GM04503 (cell line): ENCODE measurements at regions not wholly inside any gene's neighbourhood (a gene's known extent, or its start where the extent isn't known, plus 50 kb on each side); places are given as distances from the start of the nearest gene placed in this dataset.
"Not testable (repeated sequence)": the region's sequence is repeated elsewhere in the genome, so short reads cannot be mapped to it uniquely, and the experiment has no call there.

ENCODE experiments used
- DNase-seq: peaks from one replicate; pipeline ENCODE4 v3.0.0-alpha.2; 2012; ENCODE audit warnings: low read depth

GRCh38 chr10:34015700-34016099 lies 681.2 kb upstream of the NRP1 start:
- no peak for DNase-seq

- no peak for DNase-seq
Observed at GRCh38 chr10:34013235-34013634, 678.8 kb upstream of the NRP1 start.

- no peak for DNase-seq
Observed at GRCh38 chr10:34010891-34011290, 676.4 kb upstream of the NRP1 start.

- DNase-seq: not testable (repeated sequence)
Observed at GRCh38 chr10:34010228-34010627, 675.8 kb upstream of the NRP1 start.

GRCh38 chr10:34008656-34009055 lies 674.2 kb upstream of the NRP1 start:
- DNase-seq: no peak

- DNase-seq: no peak
Observed at GRCh38 chr10:34006471-34006870, 672.0 kb upstream of the NRP1 start.

- no peak for DNase-seq
Observed at GRCh38 chr10:34003561-34003960, 669.1 kb upstream of the NRP1 start.

- DNase-seq: no peak
Observed at GRCh38 chr10:34002896-34003295, 668.4 kb upstream of the NRP1 start.

GRCh38 chr10:34001831-34002230 lies 667.4 kb upstream of the NRP1 start:
- DNase-seq: no peak

- no peak for DNase-seq
Observed at GRCh38 chr10:34001087-34001580, 666.7 kb upstream of the NRP1 start.

- DNase-seq: no peak
Observed at GRCh38 chr10:33993917-33994316, 659.5 kb upstream of the NRP1 start.

GRCh38 chr10:33991924-33992323 lies 657.5 kb upstream of the NRP1 start:
- no peak for DNase-seq

- no peak for DNase-seq
Observed at GRCh38 chr10:33986515-33986914, 652.0 kb upstream of the NRP1 start.

- no peak for DNase-seq
Observed at GRCh38 chr10:33986016-33986415, 651.5 kb upstream of the NRP1 start.

GRCh38 chr10:33982995-33983394 lies 648.5 kb upstream of the NRP1 start:
- no peak for DNase-seq

GRCh38 chr10:33981301-33981700 lies 646.8 kb upstream of the NRP1 start:
- no peak for DNase-seq

- no peak for DNase-seq
Observed at GRCh38 chr10:33979195-33979594, 644.7 kb upstream of the NRP1 start.

- DNase-seq: no peak
Observed at GRCh38 chr10:33975481-33975880, 641.0 kb upstream of the NRP1 start.

GRCh38 chr10:33974976-33975478 lies 640.6 kb upstream of the NRP1 start:
- DNase-seq: no peak

- DNase-seq: no peak
Observed at GRCh38 chr10:33968983-33969382, 634.5 kb upstream of the NRP1 start.

GRCh38 chr10:33967606-33968120 lies 633.2 kb upstream of the NRP1 start:
- no peak for DNase-seq

GRCh38 chr10:33966946-33967345 lies 632.5 kb upstream of the NRP1 start:
- no peak for DNase-seq

GRCh38 chr10:33965795-33966581 lies 631.5 kb upstream of the NRP1 start:
- DNase-seq: no peak

- DNase-seq: no peak
Observed at GRCh38 chr10:33963729-33964128, 629.3 kb upstream of the NRP1 start.
